GM12872 (cell line): ENCODE measurements at regions not wholly inside any gene's neighbourhood (a gene's known extent, or its start where the extent isn't known, plus 50 kb on each side); places are given as distances from the start of the nearest gene placed in this dataset.

ENCODE experiments used
- CTCF ChIP-seq: IDR thresholded peaks from 3 replicates; pipeline ENCODE4 v1.5.1; 2011; ENCODE audit warnings: low read depth, mild to moderate bottlenecking, low read length, moderate library complexity; ENCODE audit not compliant: insufficient read depth

GRCh38 chr5:164356790-164357189 lies 851.4 kb downstream of the MAT2B start:
- no peak for TF ChIP-seq CTCF

DNA sequence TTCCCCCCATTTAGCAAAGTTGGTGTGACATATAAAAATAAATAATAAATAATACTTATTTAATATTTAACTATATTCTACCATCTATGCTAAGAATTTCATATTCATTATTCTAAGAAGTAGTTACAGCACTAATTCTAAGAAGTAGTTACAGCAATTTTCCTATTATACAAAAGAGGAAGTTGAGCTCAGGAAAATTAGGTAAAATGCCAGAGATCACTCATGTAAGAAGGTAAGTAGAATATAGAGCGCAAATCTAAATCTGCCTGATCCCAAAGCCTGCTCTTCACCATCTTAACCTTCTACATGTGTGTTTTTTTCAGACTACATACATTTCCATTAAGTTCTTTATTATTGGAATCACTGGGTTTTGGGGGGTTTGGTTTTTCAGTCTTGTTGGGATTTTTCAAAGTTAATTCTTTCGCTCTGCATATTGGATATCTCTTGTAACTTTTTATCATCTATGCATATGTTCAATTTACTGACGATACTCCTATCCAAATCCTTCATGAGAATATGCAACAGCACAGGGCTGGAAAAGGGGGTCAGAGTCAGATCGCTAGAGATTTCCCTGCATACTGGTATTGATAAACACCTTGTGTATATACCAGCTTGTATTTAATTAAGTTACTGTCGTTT lies 852.1 kb downstream of the MAT2B start:
- TF ChIP-seq CTCF: no peak

DNA sequence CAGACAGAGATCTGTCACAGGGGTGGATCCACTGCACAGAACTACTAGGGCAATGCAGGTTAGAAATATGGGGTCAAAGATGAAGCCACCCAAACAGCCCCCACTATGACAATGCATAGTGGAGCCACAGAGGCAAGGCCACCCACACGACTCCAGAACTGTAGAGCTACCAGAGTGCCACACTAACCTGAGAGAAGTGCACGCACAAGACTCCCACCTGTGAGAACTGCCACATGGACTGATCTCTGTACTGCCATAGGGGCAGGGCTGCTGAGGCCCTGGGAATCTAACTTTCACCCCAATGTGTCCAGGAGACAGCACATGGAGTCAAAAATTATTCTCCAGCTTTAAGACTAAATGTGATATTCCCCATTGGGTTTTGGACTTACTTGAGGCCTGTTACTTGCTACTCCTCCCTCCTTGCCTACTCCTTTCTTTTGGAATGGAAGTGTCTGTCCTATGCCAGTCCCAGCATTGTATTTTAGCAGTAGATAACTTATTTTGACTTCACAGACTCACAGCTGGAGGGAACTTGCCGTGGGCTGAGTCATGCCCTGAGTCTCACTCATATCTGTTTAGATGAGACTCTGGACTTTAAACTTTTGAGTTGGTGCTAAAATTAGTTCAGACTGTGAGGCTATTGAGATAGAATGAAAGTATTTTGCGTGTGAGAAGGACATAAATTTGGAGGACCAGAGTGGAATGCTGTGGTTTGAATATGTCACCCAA lies 853.3 kb downstream of the MAT2B start:
- no peak for TF ChIP-seq CTCF

GRCh38 chr5:164359260-164360255 lies 854.1 kb downstream of the MAT2B start:
- no peak for TF ChIP-seq CTCF

- TF ChIP-seq CTCF: no peak
These were observed 855.2 kb downstream of the MAT2B start for GRCh38 chr5:164360589-164360988.

DNA sequence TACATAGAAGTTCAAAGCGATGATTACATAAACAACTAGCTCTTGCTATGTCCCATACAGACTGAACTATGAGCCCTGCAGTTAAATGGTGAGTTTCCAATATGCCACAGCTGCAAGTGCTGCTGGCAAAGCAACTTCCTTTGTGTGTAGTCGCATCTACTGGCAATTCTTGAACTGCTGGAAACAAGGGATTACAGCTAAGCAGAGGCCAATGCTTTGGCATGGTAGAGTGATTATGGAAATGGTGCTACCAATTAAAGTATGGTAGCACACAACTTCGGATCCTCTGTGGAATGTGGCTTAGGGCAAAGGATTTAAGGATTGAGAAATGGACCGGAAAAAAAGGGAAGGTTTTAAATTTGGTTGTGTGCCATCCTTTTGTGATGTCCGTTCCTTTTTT lies 856.6 kb downstream of the MAT2B start:
- TF ChIP-seq CTCF: no peak

GRCh38 chr5:164362835-164363234 lies 857.4 kb downstream of the MAT2B start:
- no peak for TF ChIP-seq CTCF
